ENCODE measurements at regions not wholly inside any gene's neighbourhood (a gene's known extent, or its start where the extent isn't known, plus 50 kb on each side); places are given as distances from the start of the nearest gene placed in this dataset.

DNA sequence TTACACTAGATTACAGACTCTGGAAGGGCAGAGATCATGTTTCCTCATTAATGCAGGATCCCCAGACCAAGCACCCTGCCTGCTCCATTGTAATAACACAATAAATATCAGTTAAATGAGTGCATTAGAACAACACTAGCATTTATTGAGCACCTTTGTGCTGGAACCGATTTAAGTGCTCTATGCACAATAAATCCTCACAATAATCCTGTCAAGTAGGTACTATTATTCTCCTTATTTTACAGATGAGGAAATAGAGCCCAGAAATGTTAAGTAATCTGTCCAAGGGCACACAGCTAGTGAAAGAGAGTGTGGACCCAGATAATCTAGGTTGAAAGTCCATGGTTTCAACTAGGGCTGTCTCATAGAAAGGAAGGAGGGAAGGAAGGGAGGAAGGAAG, 69.8 kb downstream of the MAP1LC3B2 start:
- no peak overlapping the region for H3K4me3 ChIP-seq (ENCODE audit: low read depth, low read length)
- no peak for TF ChIP-seq CTCF (IDR thresholded peaks at IDR 0.05; ENCODE audit: low read depth, low read length)
- in situ Hi-C loops (cut with HindIII; ENCODE audit: low sequenced_read_pairs): no loop called here
- no peak for DNase-seq (ENCODE audit: low read depth, low spot score)

GRCh38 chr12:116628450-116628793, 69.2 kb downstream of the MAP1LC3B2 start:
- no peak overlapping the region for H3K4me3 ChIP-seq (ENCODE audit: low read depth, low read length)
- no peak for TF ChIP-seq CTCF (IDR thresholded peaks at IDR 0.05; ENCODE audit: low read depth, low read length)
- in situ Hi-C loops (cut with HindIII; ENCODE audit: low sequenced_read_pairs): no loop called here
- no peak for DNase-seq (ENCODE audit: low read depth, low spot score)

Data from astrocyte of the spinal cord (primary cell).